ENCODE measurements at regions not wholly inside any gene's neighbourhood (a gene's known extent, or its start where the extent isn't known, plus 50 kb on each side); places are given as distances from the start of the nearest gene placed in this dataset.

DNA sequence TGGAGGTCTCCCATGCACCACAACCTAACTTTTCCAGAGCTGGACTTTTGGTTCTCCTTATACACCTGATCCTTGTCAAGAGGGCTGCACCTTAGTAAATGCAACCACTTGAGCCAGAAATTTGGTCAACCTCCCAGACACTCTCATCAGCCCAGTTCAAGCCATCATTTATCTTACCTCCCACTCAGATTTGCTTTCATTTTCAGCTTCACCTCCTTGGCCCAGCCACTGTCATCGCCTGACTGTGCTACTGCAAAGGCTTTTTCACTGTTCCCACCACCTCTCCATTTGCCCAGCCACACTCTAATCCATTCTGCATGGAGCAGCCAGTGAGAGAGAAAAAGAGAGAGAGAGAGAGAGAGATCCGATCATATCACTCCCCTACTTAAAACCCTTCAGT, 112.4 kb upstream of the DDX18 start:
- no peak overlapping the region for H3K27ac ChIP-seq
- DNase-seq (ENCODE audit: low spot score) = no peak
- no peak for ATAC-seq (ENCODE audit: insufficient number of reproducible peaks, low FRiP score, low read depth)
- no peak overlapping the region for H3K4me3 ChIP-seq
- H3K36me3 ChIP-seq = no peaks in the 10 kb centered on the region
- no peaks in the 10 kb centered on the region for H3K27me3 ChIP-seq (replicated peaks; ENCODE audit: insufficient read depth)
- H3K9me3 ChIP-seq = no peaks in the 10 kb centered on the region
- no peaks in the 10 kb centered on the region for H3K4me1 ChIP-seq (ENCODE audit: control insufficient read depth in 1 of 2, low read depth in 2 of 2)
- TF ChIP-seq, protein P1, sequence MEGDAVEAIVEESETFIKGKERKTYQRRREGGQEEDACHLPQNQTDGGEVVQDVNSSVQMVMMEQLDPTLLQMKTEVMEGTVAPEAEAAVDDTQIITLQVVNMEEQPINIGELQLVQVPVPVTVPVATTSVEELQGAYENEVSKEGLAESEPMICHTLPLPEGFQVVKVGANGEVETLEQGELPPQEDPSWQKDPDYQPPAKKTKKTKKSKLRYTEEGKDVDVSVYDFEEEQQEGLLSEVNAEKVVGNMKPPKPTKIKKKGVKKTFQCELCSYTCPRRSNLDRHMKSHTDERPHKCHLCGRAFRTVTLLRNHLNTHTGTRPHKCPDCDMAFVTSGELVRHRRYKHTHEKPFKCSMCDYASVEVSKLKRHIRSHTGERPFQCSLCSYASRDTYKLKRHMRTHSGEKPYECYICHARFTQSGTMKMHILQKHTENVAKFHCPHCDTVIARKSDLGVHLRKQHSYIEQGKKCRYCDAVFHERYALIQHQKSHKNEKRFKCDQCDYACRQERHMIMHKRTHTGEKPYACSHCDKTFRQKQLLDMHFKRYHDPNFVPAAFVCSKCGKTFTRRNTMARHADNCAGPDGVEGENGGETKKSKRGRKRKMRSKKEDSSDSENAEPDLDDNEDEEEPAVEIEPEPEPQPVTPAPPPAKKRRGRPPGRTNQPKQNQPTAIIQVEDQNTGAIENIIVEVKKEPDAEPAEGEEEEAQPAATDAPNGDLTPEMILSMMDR (IDR thresholded peaks at IDR 0.05) = no peak

DNA sequence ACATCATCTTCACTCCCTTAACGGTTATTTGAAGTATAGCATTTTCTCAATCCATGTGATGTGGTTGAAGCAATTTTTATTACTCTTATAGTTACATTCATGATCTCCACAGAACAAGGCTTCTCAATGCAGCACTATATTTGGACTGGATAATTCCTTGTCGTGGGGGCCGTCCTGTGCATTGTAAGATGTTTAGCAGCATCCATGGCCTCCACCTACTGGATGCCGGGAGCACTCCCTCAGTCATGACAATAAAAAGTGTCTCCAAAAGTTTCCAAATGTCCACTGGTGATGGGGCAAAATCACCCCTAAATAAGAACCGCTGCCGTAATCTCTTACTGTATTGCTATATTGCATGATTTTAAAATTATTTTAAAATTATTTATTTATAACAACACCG, 110.6 kb upstream of the DDX18 start:
- no peaks in the 10 kb centered on the region for H3K27me3 ChIP-seq (replicated peaks; ENCODE audit: insufficient read depth)
- no peak for ATAC-seq (ENCODE audit: insufficient number of reproducible peaks, low FRiP score, low read depth)
- H3K4me3 ChIP-seq = no peak overlapping the region
- TF ChIP-seq, protein P1 (IDR thresholded peaks at IDR 0.05) = no peak
- H3K4me1 ChIP-seq (ENCODE audit: control insufficient read depth in 1 of 2, low read depth in 2 of 2) = no peaks in the 10 kb centered on the region
- DNase-seq (ENCODE audit: low spot score) = no peak
- no peaks in the 10 kb centered on the region for H3K9me3 ChIP-seq
- H3K27ac ChIP-seq = no peak overlapping the region
- H3K36me3 ChIP-seq = no peaks in the 10 kb centered on the region

DNA sequence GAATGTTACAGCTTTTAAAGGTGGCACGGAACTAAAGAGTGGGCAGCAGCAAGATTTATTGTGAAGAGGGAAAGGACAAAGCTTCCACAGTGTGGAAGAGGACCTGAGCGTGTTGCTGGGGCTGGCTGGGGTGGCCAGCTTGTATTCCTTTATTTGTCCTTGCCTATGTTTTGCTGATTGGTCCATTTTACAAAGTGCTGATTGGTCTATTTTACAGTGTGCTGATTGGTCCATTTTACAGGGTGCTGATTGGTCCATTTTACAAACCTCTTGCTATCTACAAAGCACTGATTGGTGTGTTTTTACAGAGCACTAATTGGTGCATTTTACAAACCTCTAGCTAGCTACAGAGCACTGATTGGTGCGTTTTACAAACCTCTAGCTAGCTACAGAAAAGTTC, 109.7 kb upstream of the DDX18 start:
- Histone ChIP-seq H3K4me1 (ENCODE audit: control insufficient read depth in 1 of 2, low read depth in 2 of 2) (no peaks in the 10 kb centered on the region), H3K4me3 (no peak overlapping the region), H3K27ac (no peak overlapping the region), H3K9me3 (no peaks in the 10 kb centered on the region), H3K36me3 (no peaks in the 10 kb centered on the region), H3K27me3 (replicated peaks; ENCODE audit: insufficient read depth) (no peaks in the 10 kb centered on the region)
- TF ChIP-seq, protein P1 (IDR thresholded peaks at IDR 0.05) = no peak
- DNase-seq (ENCODE audit: low spot score) = no peak
- ATAC-seq (ENCODE audit: insufficient number of reproducible peaks, low FRiP score, low read depth) = no peak

DNA sequence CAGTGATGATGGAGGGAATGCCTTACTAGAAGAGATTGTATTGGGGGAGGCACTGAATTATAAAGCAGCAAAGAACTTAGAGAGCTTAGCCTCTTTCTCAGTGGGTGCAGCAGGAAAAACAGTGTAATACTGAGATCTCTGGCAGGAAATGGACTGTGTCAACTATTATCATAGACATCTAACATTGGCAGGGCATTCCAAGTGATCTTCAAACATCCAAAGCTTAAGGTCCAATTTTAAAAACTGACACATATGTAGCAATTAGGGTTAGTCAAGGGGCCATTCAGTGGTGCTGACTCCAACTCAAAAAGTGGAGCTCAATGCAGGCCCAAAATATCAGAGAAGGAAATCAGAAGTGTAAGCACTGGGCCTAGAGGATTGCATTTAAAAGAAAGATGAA, 106.6 kb upstream of the DDX18 start:
- H3K36me3 ChIP-seq = no peaks in the 10 kb centered on the region
- no peak overlapping the region for H3K27ac ChIP-seq
- H3K4me1 ChIP-seq (ENCODE audit: control insufficient read depth in 1 of 2, low read depth in 2 of 2) = no peaks in the 10 kb centered on the region
- ATAC-seq (ENCODE audit: insufficient number of reproducible peaks, low FRiP score, low read depth) (no peak), DNase-seq (ENCODE audit: low spot score) (no peak)
- H3K9me3 ChIP-seq = no peaks in the 10 kb centered on the region
- H3K27me3 ChIP-seq (replicated peaks; ENCODE audit: insufficient read depth) = no peaks in the 10 kb centered on the region
- TF ChIP-seq, protein P1 (IDR thresholded peaks at IDR 0.05) = no peak
- H3K4me3 ChIP-seq = no peak overlapping the region

DNA sequence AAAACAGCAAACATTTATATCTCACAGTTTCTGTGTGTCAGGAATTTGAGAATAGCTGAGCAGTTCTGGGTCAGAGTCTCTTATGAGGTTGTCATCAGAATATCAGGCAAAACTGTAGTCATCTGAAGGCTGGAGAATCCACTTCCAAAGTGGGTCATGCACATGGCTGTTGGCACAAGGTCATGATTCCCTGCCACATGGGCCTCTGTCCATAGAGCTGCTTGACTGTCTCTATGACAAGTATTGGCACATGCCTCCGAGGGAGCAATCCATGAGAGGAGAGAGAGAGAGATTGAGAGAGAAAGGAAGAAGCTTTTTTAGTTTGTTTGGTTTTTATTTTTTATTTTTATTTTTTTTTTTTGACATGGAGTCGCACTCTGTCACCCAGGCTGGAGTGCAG, 101.8 kb upstream of the DDX18 start:
- Histone ChIP-seq H3K27ac (no peak overlapping the region), H3K4me1 (ENCODE audit: control insufficient read depth in 1 of 2, low read depth in 2 of 2) (no peaks in the 10 kb centered on the region), H3K27me3 (replicated peaks; ENCODE audit: insufficient read depth) (no peaks in the 10 kb centered on the region), H3K9me3 (no peaks in the 10 kb centered on the region), H3K36me3 (no peaks in the 10 kb centered on the region), H3K4me3 (no peak overlapping the region)
- TF ChIP-seq, protein P1 (IDR thresholded peaks at IDR 0.05) = no peak
- ATAC-seq (ENCODE audit: insufficient number of reproducible peaks, low FRiP score, low read depth) (no peak), DNase-seq (ENCODE audit: low spot score) (no peak)
